CD4-positive, alpha-beta memory T cell (primary cell): ENCODE measurements at regions not wholly inside any gene's neighbourhood (a gene's known extent, or its start where the extent isn't known, plus 50 kb on each side); places are given as distances from the start of the nearest gene placed in this dataset.

ENCODE experiments used
- CTCF ChIA-PET: fragments of 350-600 bp; sonication (Branson Sonifier 250); formaldehyde crosslinking; loops from one replicate; lab custom pipeline; 2021; ENCODE audit warnings: inconsistent platforms; ENCODE audit not compliant: partially characterized antibody; lab: Charles Lee
- POLR2A ChIA-PET: fragments of 350-600 bp; sonication (Branson Sonifier 250); formaldehyde crosslinking; loops from one replicate; lab custom pipeline; 2021; ENCODE audit not compliant: partially characterized antibody; lab: Charles Lee
- DNase-seq, 5 donors: peaks; one replicate each; pipeline versions ENCODE4 v3.0.0 to v3.0.0-alpha.2; 2020 to 2022; ENCODE audit warnings: mixed read lengths in 1 of 5
- H3K27ac ChIP-seq: one replicate; pipeline ENCODE4 v1.7.0; 2013; ENCODE audit warnings: low read depth, low read length
- H3K27me3 ChIP-seq: 2 replicates; pipeline ENCODE4 v1.7.0; 2013; ENCODE audit warnings: mild to moderate bottlenecking, low read length, moderate library complexity; ENCODE audit not compliant: insufficient read depth
- H3K36me3 ChIP-seq: 2 replicates; pipeline ENCODE4 v1.7.0; 2013; ENCODE audit warnings: mild to moderate bottlenecking, low read length, moderate library complexity; ENCODE audit not compliant: insufficient read depth
- H3K4me1 ChIP-seq: 2 replicates; pipeline ENCODE4 v1.7.0; 2013; ENCODE audit warnings: mild to moderate bottlenecking, low read length, moderate library complexity; ENCODE audit not compliant: insufficient read depth
- H3K4me3 ChIP-seq, 2 donors: one replicate each; pipeline ENCODE4 v1.7.0; 2013; ENCODE audit warnings: low read length in 2 of 2, mild to moderate bottlenecking in 1 of 2
- H3K9me3 ChIP-seq, 2 donors: one replicate each; pipeline ENCODE4 v1.7.0; 2013; ENCODE audit warnings: low read length in 2 of 2, control low read depth in 1 of 2; ENCODE audit not compliant: control insufficient read depth in 1 of 2
- H3K27ac Mint-ChIP-seq, 7 donors: one replicate each; pipeline ENCODE4 v1.8.0; 2020 to 2021; ENCODE audit warnings: mixed read lengths in 7 of 7, mild to moderate bottlenecking in 6 of 7, inconsistent platforms in 3 of 7, moderate library complexity in 3 of 7
- H3K27me3 Mint-ChIP-seq, 2 donors: one replicate each; pipeline ENCODE4 v1.8.0; 2020 to 2021; ENCODE audit warnings: mixed read lengths in 2 of 2
- H3K36me3 Mint-ChIP-seq, 2 donors: one replicate each; pipeline ENCODE4 v1.8.0; 2020 to 2021; ENCODE audit warnings: mixed read lengths in 2 of 2, inconsistent platforms in 1 of 2, mild to moderate bottlenecking in 1 of 2
- H3K4me1 Mint-ChIP-seq, 4 donors: one replicate each; pipeline ENCODE4 v1.8.0; 2020 to 2021; ENCODE audit warnings: mixed read lengths in 4 of 4, mild to moderate bottlenecking in 1 of 4
- H3K4me3 Mint-ChIP-seq, 8 donors: one replicate each; pipeline ENCODE4 v1.8.0; 2020 to 2021; ENCODE audit warnings: mixed read lengths in 8 of 8, mild to moderate bottlenecking in 7 of 8, moderate library complexity in 6 of 8, inconsistent platforms in 3 of 8
- H3K9me3 Mint-ChIP-seq, 8 donors: one replicate each; pipeline ENCODE4 v1.8.0; 2020 to 2021; ENCODE audit warnings: mixed read lengths in 8 of 8, mild to moderate bottlenecking in 5 of 8, inconsistent platforms in 3 of 8, moderate library complexity in 1 of 8
- intact Hi-C: fragments of 100-400 bp; cut with micrococcal nuclease; formaldehyde crosslinking; loops from one replicate; pipeline ENCODE4 v1.15.1; 2023

- Histone ChIP-seq H3K36me3 (no peaks in the 10 kb centered on the region), H3K9me3 (no peaks in the 10 kb centered on the region), H3K27me3 (no peaks in the 10 kb centered on the region), H3K4me3 (no peak overlapping the region), H3K27ac (no peak overlapping the region), H3K4me1 (no peaks in the 10 kb centered on the region)
- no peak for DNase-seq
- POLR2A ChIA-PET, result no interaction called here
- Mint-ChIP-seq H3K27ac (no peak overlapping the region), H3K27me3 (no peaks in the 10 kb centered on the region), H3K4me3 (no peak overlapping the region), H3K4me1 (no peaks in the 10 kb centered on the region), H3K9me3 (peaks cover 0 to 2% (median 0%) of the 10 kb centered on the region in 8 donors), H3K36me3 (no peaks in the 10 kb centered on the region)
- CTCF ChIA-PET, result no interaction called here
- intact Hi-C loops, result no loop called here
Observed at GRCh38 chr1:82706741-82707140, 906.0 kb downstream of the ADGRL2 start.

GRCh38 chr1:82704966-82705365 is 904.2 kb downstream of the ADGRL2 start:
- H3K27me3 ChIP-seq, result no peaks in the 10 kb centered on the region
- CTCF ChIA-PET, result no interaction called here
- H3K36me3 Mint-ChIP-seq, result no peaks in the 10 kb centered on the region
- no peaks in the 10 kb centered on the region for H3K4me1 ChIP-seq
- peaks cover 0 to 2% (median 0%) of the 10 kb centered on the region in 8 donors for H3K9me3 Mint-ChIP-seq
- H3K27ac ChIP-seq, result no peak overlapping the region
- POLR2A ChIA-PET, result no interaction called here
- intact Hi-C loops, result no loop called here
- no peak for DNase-seq
- no peak overlapping the region for H3K27ac Mint-ChIP-seq
- no peaks in the 10 kb centered on the region for H3K9me3 ChIP-seq
- H3K27me3 Mint-ChIP-seq, result no peaks in the 10 kb centered on the region
- H3K4me3 Mint-ChIP-seq, result no peak overlapping the region
- no peak overlapping the region for H3K4me3 ChIP-seq
- H3K36me3 ChIP-seq, result no peaks in the 10 kb centered on the region
- no peaks in the 10 kb centered on the region for H3K4me1 Mint-ChIP-seq

- Mint-ChIP-seq H3K9me3 (peaks cover 0 to 2% (median 0%) of the 10 kb centered on the region in 8 donors), H3K27me3 (no peaks in the 10 kb centered on the region), H3K27ac (no peak overlapping the region), H3K4me1 (no peaks in the 10 kb centered on the region), H3K36me3 (no peaks in the 10 kb centered on the region), H3K4me3 (no peak overlapping the region)
- ChIA-PET CTCF (interaction anchor here (0.8 kb wide), 1 partner anchor 24 kb away, joined by 3 read pairs; no protein-coding TSS in a partner anchor), POLR2A (no interaction called here)
- H3K27ac ChIP-seq, result no peak overlapping the region
- H3K27me3 ChIP-seq, result no peaks in the 10 kb centered on the region
- H3K9me3 ChIP-seq, result no peaks in the 10 kb centered on the region
- intact Hi-C loops, result no loop called here
- no peak for DNase-seq
- H3K4me1 ChIP-seq, result no peaks in the 10 kb centered on the region
- no peak overlapping the region for H3K4me3 ChIP-seq
- no peaks in the 10 kb centered on the region for H3K36me3 ChIP-seq
Observed at GRCh38 chr1:82704393-82704792, 903.7 kb downstream of the ADGRL2 start.

- intact Hi-C loops, result no loop called here
- Mint-ChIP-seq H3K27me3 (no peaks in the 10 kb centered on the region), H3K9me3 (peaks cover 0 to 3% (median 0%) of the 10 kb centered on the region in 8 donors), H3K4me1 (no peaks in the 10 kb centered on the region), H3K36me3 (no peaks in the 10 kb centered on the region), H3K4me3 (no peak overlapping the region), H3K27ac (no peak overlapping the region)
- H3K4me3 ChIP-seq, result no peak overlapping the region
- no peaks in the 10 kb centered on the region for H3K27me3 ChIP-seq
- no peaks in the 10 kb centered on the region for H3K36me3 ChIP-seq
- H3K9me3 ChIP-seq, result no peaks in the 10 kb centered on the region
- ChIA-PET POLR2A (no interaction called here), CTCF (interaction anchor here (0.8 kb wide), 1 partner anchor 24 kb away, joined by 3 read pairs; no protein-coding TSS in a partner anchor)
- H3K4me1 ChIP-seq, result no peaks in the 10 kb centered on the region
- no peak for DNase-seq
- no peak overlapping the region for H3K27ac ChIP-seq
Observed at GRCh38 chr1:82703951-82704350, 903.2 kb downstream of the ADGRL2 start.

- Histone ChIP-seq H3K4me3 (no peak overlapping the region), H3K4me1 (no peaks in the 10 kb centered on the region), H3K9me3 (no peaks in the 10 kb centered on the region), H3K36me3 (no peaks in the 10 kb centered on the region), H3K27ac (no peak overlapping the region), H3K27me3 (no peaks in the 10 kb centered on the region)
- H3K36me3 Mint-ChIP-seq, result no peaks in the 10 kb centered on the region
- H3K9me3 Mint-ChIP-seq, result peaks cover 0 to 5% (median 0%) of the 10 kb centered on the region in 8 donors
- CTCF ChIA-PET, result no interaction called here
- H3K27ac Mint-ChIP-seq, result no peak overlapping the region
- H3K27me3 Mint-ChIP-seq, result peaks cover 0 to 2% of the 10 kb centered on the region in 2 donors
- H3K4me3 Mint-ChIP-seq, result no peak overlapping the region
- intact Hi-C loops, result no loop called here
- POLR2A ChIA-PET, result no interaction called here
- DNase-seq, result no peak
- H3K4me1 Mint-ChIP-seq, result no peaks in the 10 kb centered on the region
Observed at GRCh38 chr1:82700476-82700875, 899.7 kb downstream of the ADGRL2 start.

- CTCF ChIA-PET, result interaction anchor here (0.7 kb wide), 1 partner anchor 226 kb away, joined by 3 read pairs; no protein-coding TSS in a partner anchor
- H3K9me3 ChIP-seq, result no peaks in the 10 kb centered on the region
- H3K27me3 ChIP-seq, result no peaks in the 10 kb centered on the region
- H3K27ac ChIP-seq, result no peak overlapping the region
- Mint-ChIP-seq H3K9me3 (peaks cover 0 to 5% (median 0%) of the 10 kb centered on the region in 8 donors), H3K4me1 (no peaks in the 10 kb centered on the region), H3K36me3 (no peaks in the 10 kb centered on the region), H3K27ac (no peak overlapping the region), H3K27me3 (peaks cover 0 to 5% of the 10 kb centered on the region in 2 donors), H3K4me3 (no peak overlapping the region)
- H3K4me1 ChIP-seq, result no peaks in the 10 kb centered on the region
- no peak overlapping the region for H3K4me3 ChIP-seq
- no peak for DNase-seq
- intact Hi-C loops, result no loop called here
- POLR2A ChIA-PET, result no interaction called here
- no peaks in the 10 kb centered on the region for H3K36me3 ChIP-seq
Observed at GRCh38 chr1:82697965-82698364, 897.2 kb downstream of the ADGRL2 start.

- Histone ChIP-seq H3K36me3 (no peaks in the 10 kb centered on the region), H3K9me3 (no peaks in the 10 kb centered on the region), H3K27me3 (no peaks in the 10 kb centered on the region), H3K4me3 (no peak overlapping the region), H3K27ac (no peak overlapping the region), H3K4me1 (no peaks in the 10 kb centered on the region)
- Mint-ChIP-seq H3K27ac (no peak overlapping the region), H3K4me1 (no peaks in the 10 kb centered on the region), H3K9me3 (peaks cover 0 to 7% (median 0%) of the 10 kb centered on the region in 8 donors), H3K36me3 (no peaks in the 10 kb centered on the region), H3K27me3 (peaks cover 0 to 5% of the 10 kb centered on the region in 2 donors), H3K4me3 (no peak overlapping the region)
- no peak for DNase-seq
- POLR2A ChIA-PET, result no interaction called here
- intact Hi-C loops, result no loop called here
- CTCF ChIA-PET, result no interaction called here
Observed at GRCh38 chr1:82695443-82695842, 894.7 kb downstream of the ADGRL2 start.

- POLR2A ChIA-PET, result no interaction called here
- Histone ChIP-seq H3K4me3 (no peak overlapping the region), H3K4me1 (no peaks in the 10 kb centered on the region), H3K36me3 (no peaks in the 10 kb centered on the region), H3K27ac (no peak overlapping the region), H3K27me3 (no peaks in the 10 kb centered on the region), H3K9me3 (peaks cover 0 to 3% of the 10 kb centered on the region in 2 donors)
- H3K4me1 Mint-ChIP-seq, result no peaks in the 10 kb centered on the region
- no peaks in the 10 kb centered on the region for H3K36me3 Mint-ChIP-seq
- no peak for DNase-seq
- no peak overlapping the region for H3K27ac Mint-ChIP-seq
- peaks cover 0 to 17% (median 11%) of the 10 kb centered on the region in 8 donors for H3K9me3 Mint-ChIP-seq
- CTCF ChIA-PET, result no interaction called here
- intact Hi-C loops, result no loop called here
- no peak overlapping the region for H3K4me3 Mint-ChIP-seq
- peaks cover 0 to 4% of the 10 kb centered on the region in 2 donors for H3K27me3 Mint-ChIP-seq
Observed at GRCh38 chr1:82690411-82690810, 889.7 kb downstream of the ADGRL2 start.
